Immature natural killer cell (primary cell): ENCODE measurements at regions not wholly inside any gene's neighbourhood (a gene's known extent, or its start where the extent isn't known, plus 50 kb on each side); places are given as distances from the start of the nearest gene placed in this dataset.
"Not testable (repeated sequence)": the region's sequence is repeated elsewhere in the genome, so short reads cannot be mapped to it uniquely, and the experiment has no call there.

Source experiments
- DNase-seq, 3 donors: peaks; one replicate each; pipeline ENCODE4 v3.0.0; 2022; ENCODE audit warnings: mixed read lengths in 1 of 3
- H3K27ac Mint-ChIP-seq, 6 donors: one replicate each; pipeline ENCODE4 v1.8.0; 2020; ENCODE audit warnings: mixed read lengths in 6 of 6, mild to moderate bottlenecking in 5 of 6, inconsistent platforms in 4 of 6, moderate library complexity in 3 of 6
- H3K27me3 Mint-ChIP-seq, 3 donors: one replicate each; pipeline ENCODE4 v1.8.0; 2020 to 2021; ENCODE audit warnings: low read depth in 3 of 3, mild to moderate bottlenecking in 3 of 3, mixed read lengths in 3 of 3, moderate library complexity in 3 of 3, inconsistent platforms in 1 of 3
- H3K36me3 Mint-ChIP-seq, 3 donors: one replicate each; pipeline ENCODE4 v1.8.0; 2020; ENCODE audit warnings: mixed read lengths in 3 of 3, inconsistent platforms in 2 of 3, mild to moderate bottlenecking in 2 of 3
- H3K4me1 Mint-ChIP-seq, 2 donors: one replicate each; pipeline ENCODE4 v1.8.0; 2020; ENCODE audit warnings: inconsistent platforms in 2 of 2, mild to moderate bottlenecking in 2 of 2, mixed read lengths in 2 of 2, moderate library complexity in 1 of 2
- H3K4me3 Mint-ChIP-seq, 5 donors: one replicate each; pipeline ENCODE4 v1.8.0; 2020; ENCODE audit warnings: mild to moderate bottlenecking in 5 of 5, mixed read lengths in 5 of 5, inconsistent platforms in 3 of 5, moderate library complexity in 3 of 5
- H3K9me3 Mint-ChIP-seq, 6 donors: one replicate each; pipeline ENCODE4 v1.8.0; 2020; ENCODE audit warnings: mild to moderate bottlenecking in 6 of 6, mixed read lengths in 6 of 6, inconsistent platforms in 4 of 6, moderate library complexity in 3 of 6

DNA sequence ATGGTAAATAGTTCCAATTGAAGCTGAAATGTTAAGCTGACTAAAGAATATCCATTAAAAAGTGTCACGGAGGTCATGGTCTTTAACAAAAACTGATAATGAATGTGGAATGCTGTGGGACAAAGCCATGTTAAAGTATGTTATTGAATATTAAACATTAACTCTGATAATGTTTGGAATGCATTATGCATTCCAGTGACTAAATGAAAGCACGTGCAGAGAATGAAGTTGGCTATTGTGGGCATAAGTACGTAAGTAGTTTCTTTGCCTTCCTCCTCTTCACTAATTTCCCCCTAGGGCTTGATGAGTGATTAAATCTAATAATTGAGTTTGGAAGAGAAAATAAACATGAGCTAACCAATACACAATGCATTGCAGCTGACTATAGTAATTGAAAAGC, 640.4 kb upstream of the CDH10 start:
- Mint-ChIP-seq H3K4me3 (no peak overlapping the region), H3K27me3 (peaks cover 0 to 4% (median 0%) of the 10 kb centered on the region in 3 donors), H3K36me3 (peaks cover 0 to 3% (median 0%) of the 10 kb centered on the region in 3 donors), H3K9me3 (peaks cover 11 to 69% (median 32%) of the 10 kb centered on the region in 6 donors), H3K27ac (no peak overlapping the region), H3K4me1 (no peaks in the 10 kb centered on the region)
- no peak for DNase-seq

DNA sequence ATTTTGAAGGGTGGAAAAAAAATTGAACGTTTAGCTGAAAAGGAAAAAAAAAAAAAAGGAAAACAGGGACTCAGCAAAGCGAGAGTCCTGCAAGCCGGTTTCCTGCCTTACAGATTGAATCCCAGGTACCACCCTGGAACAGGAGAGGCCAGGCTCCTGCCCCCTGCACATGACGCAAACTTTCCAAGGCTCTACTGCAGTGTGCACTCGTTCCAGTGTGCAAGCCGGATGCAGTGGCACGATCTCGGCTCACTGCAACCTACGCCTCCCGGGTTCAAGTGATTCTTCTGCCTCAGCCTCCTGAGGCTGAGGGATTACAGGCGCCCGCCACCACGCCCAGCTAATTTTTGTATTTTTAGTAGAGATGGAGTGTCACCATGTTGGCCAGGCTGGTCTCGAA, 618.7 kb upstream of the CDH10 start:
- not testable (repeated sequence) for H3K4me3 Mint-ChIP-seq, H3K27ac Mint-ChIP-seq, H3K36me3 Mint-ChIP-seq, DNase-seq, H3K4me1 Mint-ChIP-seq, H3K27me3 Mint-ChIP-seq
- H3K9me3 Mint-ChIP-seq = peaks cover 11 to 47% (median 30%) of the 10 kb centered on the region in 6 donors

DNA sequence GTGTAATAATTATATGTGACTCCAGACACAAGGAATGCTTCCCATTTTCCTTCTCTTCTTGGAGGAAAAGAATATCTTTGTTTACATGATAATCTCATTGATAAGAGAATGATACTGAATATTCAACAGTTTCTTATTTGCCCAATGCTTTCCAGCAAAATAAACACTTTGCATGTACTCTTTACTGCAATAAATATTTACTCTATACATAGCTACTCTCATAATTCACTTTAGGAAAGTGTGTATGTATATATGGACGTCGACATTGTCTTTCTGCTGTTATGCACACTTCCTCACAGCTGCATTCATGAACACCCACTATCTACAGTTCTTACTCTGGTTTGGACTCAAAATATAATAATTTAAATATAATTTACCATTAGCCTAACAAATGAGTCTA, 617.4 kb upstream of the CDH10 start:
- no peaks in the 10 kb centered on the region for H3K27me3 Mint-ChIP-seq
- H3K9me3 Mint-ChIP-seq = peaks cover 8 to 41% (median 22%) of the 10 kb centered on the region in 6 donors
- no peak overlapping the region for H3K4me3 Mint-ChIP-seq
- DNase-seq = no peak
- H3K36me3 Mint-ChIP-seq = peaks cover 0 to 3% (median 3%) of the 10 kb centered on the region in 3 donors
- H3K27ac Mint-ChIP-seq = no peak overlapping the region
- no peaks in the 10 kb centered on the region for H3K4me1 Mint-ChIP-seq

DNA sequence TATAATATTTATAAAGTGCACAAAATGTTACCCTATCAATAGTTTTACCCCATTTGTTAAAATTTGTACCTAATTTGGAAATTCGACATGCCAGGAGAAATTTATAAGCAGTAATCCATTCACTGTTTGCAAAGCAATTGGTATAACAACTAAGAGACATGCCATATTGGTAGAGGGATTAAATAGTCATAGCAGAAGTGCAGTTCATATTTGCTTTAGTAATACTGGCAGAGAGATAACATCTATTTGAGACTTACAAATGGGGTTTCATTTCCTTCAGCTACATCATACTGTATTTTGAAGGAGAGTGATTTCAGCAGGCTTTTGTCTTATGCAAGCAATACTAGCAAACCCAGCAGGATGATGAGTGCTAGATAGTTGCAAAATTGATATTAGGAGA, 610.4 kb upstream of the CDH10 start:
- Mint-ChIP-seq H3K27me3 (peaks cover 0 to 2% (median 0%) of the 10 kb centered on the region in 3 donors), H3K4me3 (no peak overlapping the region), H3K27ac (no peak overlapping the region), H3K4me1 (no peaks in the 10 kb centered on the region), H3K9me3 (peaks cover 18 to 58% (median 36%) of the 10 kb centered on the region in 6 donors), H3K36me3 (no peaks in the 10 kb centered on the region)
- no peak for DNase-seq

DNA sequence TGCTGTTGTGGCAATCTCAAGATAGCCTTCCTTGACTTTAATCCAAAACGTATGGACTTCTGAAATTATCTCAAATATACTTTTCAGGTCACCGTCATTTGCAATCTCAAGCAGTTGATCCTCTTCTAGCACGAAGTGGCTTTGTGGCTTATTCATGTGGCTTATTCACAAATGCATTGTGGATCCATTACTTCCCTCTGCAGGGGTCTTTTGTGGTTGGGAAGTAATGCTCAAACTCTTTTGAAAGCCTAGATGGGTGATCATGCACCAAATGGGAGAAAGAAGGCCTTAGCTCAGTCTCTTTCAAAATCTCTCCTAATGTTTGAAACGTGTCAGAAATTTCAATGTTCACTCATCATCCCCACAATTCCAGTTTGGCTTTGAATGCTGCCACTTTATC, 597.2 kb upstream of the CDH10 start:
- Mint-ChIP-seq H3K27ac (no peak overlapping the region), H3K9me3 (peaks cover 13 to 59% (median 39%) of the 10 kb centered on the region in 6 donors), H3K4me3 (no peak overlapping the region)

DNA sequence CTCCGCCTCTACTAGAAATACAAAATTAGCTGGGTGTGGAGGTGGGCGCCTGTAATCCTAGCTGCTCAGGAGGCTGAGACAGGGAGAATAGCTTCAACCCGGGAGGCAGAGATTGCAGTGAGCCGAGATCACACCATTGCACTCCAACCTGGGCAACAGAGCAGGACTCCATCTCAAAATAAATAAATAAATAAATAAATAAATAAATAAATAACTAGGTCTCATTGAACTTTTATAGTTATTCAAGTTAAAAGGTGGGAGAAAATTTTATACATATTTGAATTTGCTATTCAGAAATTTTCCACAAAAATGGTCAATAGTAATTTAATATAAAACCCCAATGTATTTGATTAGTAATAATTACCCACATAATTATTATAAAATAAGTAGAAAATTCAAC, 593.9 kb upstream of the CDH10 start:
- H3K4me1 Mint-ChIP-seq, H3K27ac Mint-ChIP-seq, H3K36me3 Mint-ChIP-seq, H3K27me3 Mint-ChIP-seq, DNase-seq, H3K4me3 Mint-ChIP-seq: not testable (repeated sequence)
- peaks cover 13 to 50% (median 38%) of the 10 kb centered on the region in 6 donors for H3K9me3 Mint-ChIP-seq

More for the DNA sequence above, 597.2 kb upstream of the CDH10 start:
- peaks cover 0 to 3% (median 0%) of the 10 kb centered on the region in 3 donors for H3K36me3 Mint-ChIP-seq
- DNase-seq = no peak
- no peaks in the 10 kb centered on the region for H3K4me1 Mint-ChIP-seq
- peaks cover 0 to 4% (median 2%) of the 10 kb centered on the region in 3 donors for H3K27me3 Mint-ChIP-seq

DNA sequence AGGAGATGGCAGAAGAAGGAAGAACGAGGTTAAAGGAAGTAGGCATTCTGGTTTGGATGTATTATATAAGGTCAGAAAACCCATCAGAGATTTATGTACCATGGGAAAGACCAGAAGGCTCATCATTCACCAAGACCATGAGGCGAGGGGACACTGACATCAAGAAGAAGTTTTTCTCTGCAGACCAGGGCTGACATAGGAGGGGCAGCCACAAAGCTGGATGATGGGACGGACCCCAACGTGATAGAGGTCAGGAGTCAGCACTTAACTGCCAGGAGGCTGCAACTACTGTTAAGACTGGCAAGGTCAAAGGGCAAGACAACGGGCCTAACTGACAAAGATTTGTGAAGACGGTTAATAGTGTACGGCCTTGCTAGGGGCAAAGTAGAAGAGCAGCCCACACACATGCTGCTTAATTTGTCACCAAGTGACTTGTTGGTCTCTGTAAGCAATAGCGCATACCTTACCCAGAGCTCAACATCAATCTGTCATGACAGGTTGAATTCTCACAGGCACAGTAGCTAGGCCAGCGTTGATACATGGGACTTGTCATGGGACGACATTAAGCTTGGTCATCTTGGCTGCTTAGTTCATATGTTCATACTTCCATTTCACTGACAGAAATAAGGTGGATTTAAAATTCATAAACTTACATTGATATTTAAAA, 579.7 kb upstream of the CDH10 start:
- H3K27ac Mint-ChIP-seq = no peak overlapping the region
- no peaks in the 10 kb centered on the region for H3K27me3 Mint-ChIP-seq
- DNase-seq = no peak
- H3K4me1 Mint-ChIP-seq = no peaks in the 10 kb centered on the region
- H3K36me3 Mint-ChIP-seq = no peaks in the 10 kb centered on the region
- H3K4me3 Mint-ChIP-seq = no peak overlapping the region
- peaks cover 3 to 21% (median 14%) of the 10 kb centered on the region in 6 donors for H3K9me3 Mint-ChIP-seq

DNA sequence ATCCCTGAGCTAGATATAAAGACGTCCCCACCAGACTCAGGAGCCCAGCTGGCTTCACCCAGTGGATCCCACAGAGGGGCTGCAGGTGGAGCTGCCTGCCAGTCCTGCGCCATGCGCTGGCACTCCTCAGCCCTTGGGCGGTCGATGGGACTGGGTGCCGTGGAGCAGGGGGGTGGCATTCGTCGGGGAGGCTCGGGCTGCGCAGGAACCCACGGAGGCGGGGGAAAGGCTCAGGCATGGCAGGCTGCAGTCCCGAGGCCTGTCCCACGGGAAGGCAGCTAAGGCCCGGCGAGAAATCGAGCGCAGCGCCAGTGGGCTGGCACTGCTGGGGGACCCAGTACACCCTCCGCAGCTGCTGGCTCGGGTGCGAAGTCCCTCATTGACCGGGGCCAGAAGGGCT, 555.1 kb upstream of the CDH10 start:
- H3K9me3 Mint-ChIP-seq = peaks cover 16 to 51% (median 35%) of the 10 kb centered on the region in 6 donors
- not testable (repeated sequence) for H3K4me1 Mint-ChIP-seq, H3K27ac Mint-ChIP-seq

DNA sequence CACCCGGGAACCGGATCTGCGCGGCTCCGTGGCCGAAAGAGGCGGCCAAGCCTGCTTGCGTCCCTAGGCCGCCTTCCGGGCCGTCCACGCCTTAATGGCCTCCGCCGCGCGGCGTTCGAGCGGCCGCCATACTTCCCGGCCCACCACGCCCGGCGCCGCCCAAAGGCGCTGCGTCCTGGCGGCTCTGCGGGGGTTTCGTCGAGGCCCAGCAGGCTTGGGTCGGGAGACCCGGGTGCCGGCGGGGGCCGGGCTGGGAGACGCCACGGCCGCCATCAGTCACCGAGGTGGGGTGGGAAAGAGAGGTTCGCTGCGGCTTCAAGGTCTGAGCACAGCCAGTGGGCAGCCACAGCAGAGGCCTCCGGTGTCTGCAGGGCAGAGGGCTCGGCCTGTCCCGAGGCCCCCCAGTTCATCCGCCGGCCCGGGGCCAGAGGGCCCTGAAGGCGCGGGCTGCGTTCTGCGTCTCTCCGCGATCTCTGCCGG, 545.8 kb upstream of the CDH10 start:
- Mint-ChIP-seq H3K9me3 (peaks cover 12 to 68% (median 32%) of the 10 kb centered on the region in 6 donors), H3K27me3 (no peaks in the 10 kb centered on the region), H3K27ac (no peak overlapping the region), H3K4me3 (no peak overlapping the region), H3K4me1 (no peaks in the 10 kb centered on the region), H3K36me3 (no peaks in the 10 kb centered on the region)
- no peak for DNase-seq

More for the DNA sequence above, 555.1 kb upstream of the CDH10 start:
- not testable (repeated sequence) for H3K27me3 Mint-ChIP-seq, H3K4me3 Mint-ChIP-seq, H3K36me3 Mint-ChIP-seq, DNase-seq

DNA sequence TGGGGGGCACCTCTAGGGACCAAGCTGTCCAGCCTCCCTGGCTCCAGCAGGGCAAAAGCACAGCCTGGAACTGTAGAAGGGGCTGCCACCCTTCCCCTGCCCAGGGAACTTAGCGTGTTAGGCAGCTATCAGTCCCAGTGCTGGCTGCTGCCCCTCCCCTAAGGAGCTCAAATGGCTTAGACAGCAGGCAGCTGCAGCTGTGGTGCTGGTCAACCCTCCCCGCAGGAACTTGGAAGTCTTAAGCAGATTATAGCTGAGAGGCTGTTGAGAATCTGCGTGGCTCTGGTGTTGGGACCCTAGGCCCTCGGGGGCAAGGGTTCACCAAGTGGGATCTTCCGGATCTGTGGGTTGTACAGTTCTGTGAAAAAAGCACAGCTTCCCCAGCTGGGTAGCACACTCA, 536.5 kb upstream of the CDH10 start:
- peaks cover 0 to 3% (median 0%) of the 10 kb centered on the region in 3 donors for H3K36me3 Mint-ChIP-seq
- no peak for DNase-seq
- H3K27ac Mint-ChIP-seq = no peak overlapping the region
- no peaks in the 10 kb centered on the region for H3K4me1 Mint-ChIP-seq
- peaks cover 0 to 3% (median 2%) of the 10 kb centered on the region in 3 donors for H3K27me3 Mint-ChIP-seq
- no peak overlapping the region for H3K4me3 Mint-ChIP-seq
- peaks cover 30 to 64% (median 51%) of the 10 kb centered on the region in 6 donors for H3K9me3 Mint-ChIP-seq

DNA sequence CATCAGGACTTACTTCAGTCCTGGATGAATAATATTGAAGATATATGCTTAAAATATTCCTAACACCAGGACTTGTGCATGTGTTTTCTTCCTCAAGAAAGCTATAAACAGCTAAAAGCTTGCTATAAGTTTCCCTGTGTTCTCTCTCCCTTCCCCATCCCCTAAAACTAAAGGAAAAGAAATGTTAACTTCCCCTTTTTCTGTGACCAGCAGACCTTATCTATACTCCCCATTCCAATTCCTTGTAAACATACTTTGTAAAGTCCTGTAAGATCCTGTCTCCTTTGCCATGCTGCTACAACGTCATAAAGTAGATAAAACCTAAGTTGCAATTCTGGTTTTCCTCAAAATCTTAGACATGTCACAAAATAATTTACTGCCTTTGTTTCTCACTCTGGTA, 517.8 kb upstream of the CDH10 start:
- H3K27ac Mint-ChIP-seq, H3K27me3 Mint-ChIP-seq, H3K36me3 Mint-ChIP-seq, H3K4me3 Mint-ChIP-seq, DNase-seq, H3K4me1 Mint-ChIP-seq: not testable (repeated sequence)
- H3K9me3 Mint-ChIP-seq = peaks cover 8 to 54% (median 27%) of the 10 kb centered on the region in 6 donors

DNA sequence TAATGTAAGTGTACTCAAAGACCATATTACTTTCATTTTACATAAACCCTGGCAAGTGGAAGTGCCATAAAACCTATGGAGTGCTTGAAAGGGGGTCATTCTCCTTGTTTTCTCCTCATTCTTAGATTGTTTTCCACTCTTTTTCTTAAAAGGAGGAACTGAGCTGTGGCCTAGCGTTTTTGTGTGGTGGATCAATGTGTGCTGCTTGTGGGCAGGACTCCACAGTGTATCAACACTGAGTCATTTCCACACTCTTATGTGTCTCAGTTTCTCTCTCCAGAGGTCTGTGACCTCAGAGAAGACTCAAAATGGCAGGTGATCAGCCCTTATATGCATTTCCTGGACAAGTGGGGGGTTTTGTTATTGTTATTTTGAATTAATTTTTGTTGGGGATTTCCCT, 516.1 kb upstream of the CDH10 start:
- Mint-ChIP-seq H3K27ac (no peak overlapping the region), H3K36me3 (no peaks in the 10 kb centered on the region), H3K4me3 (no peak overlapping the region), H3K27me3 (no peaks in the 10 kb centered on the region), H3K9me3 (peaks cover 8 to 53% (median 31%) of the 10 kb centered on the region in 6 donors), H3K4me1 (no peaks in the 10 kb centered on the region)
- no peak for DNase-seq

DNA sequence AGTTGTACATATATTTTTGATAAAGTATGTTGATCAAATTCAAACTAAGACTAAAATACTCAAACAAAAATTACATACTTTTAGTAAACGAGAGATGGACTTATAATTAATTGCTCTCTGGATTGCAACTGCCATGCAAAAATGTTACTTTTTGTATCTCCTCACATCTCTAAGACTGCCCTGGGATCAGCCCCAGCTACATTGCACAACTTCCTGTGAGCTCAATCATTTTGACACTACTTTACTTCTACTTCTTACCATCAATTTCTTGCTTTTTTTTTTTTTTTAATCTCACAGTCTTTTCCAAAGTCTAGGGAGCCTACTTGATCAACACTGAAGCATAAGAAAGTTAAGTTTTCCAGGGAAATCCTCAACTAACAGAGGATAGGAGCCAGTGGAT, 506.0 kb upstream of the CDH10 start:
- H3K4me3 Mint-ChIP-seq = no peak overlapping the region
- H3K27me3 Mint-ChIP-seq = no peaks in the 10 kb centered on the region
- no peaks in the 10 kb centered on the region for H3K36me3 Mint-ChIP-seq
- DNase-seq = no peak
- H3K9me3 Mint-ChIP-seq = peaks cover 16 to 58% (median 45%) of the 10 kb centered on the region in 6 donors
- H3K4me1 Mint-ChIP-seq = no peaks in the 10 kb centered on the region
- H3K27ac Mint-ChIP-seq = no peak overlapping the region

DNA sequence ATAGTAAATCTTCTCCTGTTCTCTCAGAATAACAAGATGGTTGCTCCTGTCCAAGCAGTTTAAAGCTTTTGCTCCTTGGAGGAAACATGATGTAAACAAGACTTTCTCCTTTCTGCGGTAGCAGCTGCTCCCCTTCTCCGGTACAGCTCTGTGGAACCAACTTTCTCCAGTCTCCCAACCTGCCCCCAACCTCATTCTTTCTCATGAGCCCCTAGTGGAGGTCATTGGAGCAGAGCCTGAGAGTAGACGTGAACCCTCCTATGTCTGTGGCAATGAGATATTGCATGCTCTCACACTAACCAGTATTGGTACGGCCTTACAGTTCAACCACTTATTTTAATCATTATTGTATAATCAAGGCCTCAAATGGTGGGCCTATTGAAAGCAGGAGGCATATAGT, 483.8 kb upstream of the CDH10 start:
- Mint-ChIP-seq H3K36me3 (no peaks in the 10 kb centered on the region), H3K27me3 (peaks cover 0 to 3% (median 0%) of the 10 kb centered on the region in 3 donors), H3K9me3 (peaks cover 14 to 63% (median 36%) of the 10 kb centered on the region in 6 donors), H3K4me1 (no peaks in the 10 kb centered on the region), H3K27ac (no peak overlapping the region), H3K4me3 (no peak overlapping the region)
- DNase-seq = no peak

DNA sequence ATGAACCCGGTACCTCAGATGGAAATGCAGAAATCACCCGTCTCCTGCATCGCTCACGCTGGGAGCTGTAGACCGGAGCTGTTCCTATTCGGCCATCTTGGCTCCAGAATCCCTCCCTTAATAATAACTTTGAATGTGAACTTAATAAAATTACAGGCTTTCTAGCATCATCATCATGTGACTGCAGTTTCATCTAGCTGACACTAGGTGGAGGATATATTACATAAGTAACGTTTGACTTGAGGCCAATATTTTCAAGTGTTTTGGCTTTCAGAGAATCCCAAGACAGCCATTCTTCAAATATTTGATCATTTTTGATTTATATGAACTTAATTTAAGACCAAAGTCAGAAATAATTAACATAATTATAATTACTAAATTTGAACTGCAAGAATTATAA, 474.9 kb upstream of the CDH10 start:
- Mint-ChIP-seq H3K9me3 (peaks cover 5 to 33% (median 20%) of the 10 kb centered on the region in 6 donors), H3K4me1 (no peaks in the 10 kb centered on the region), H3K36me3 (no peaks in the 10 kb centered on the region), H3K4me3 (no peak overlapping the region), H3K27ac (no peak overlapping the region), H3K27me3 (peaks cover 0 to 3% (median 0%) of the 10 kb centered on the region in 3 donors)
- DNase-seq = no peak
